ENCODE measurements at regions not wholly inside any gene's neighbourhood (a gene's known extent, or its start where the extent isn't known, plus 50 kb on each side); places are given as distances from the start of the nearest gene placed in this dataset.
"Not testable (repeated sequence)": the region's sequence is repeated elsewhere in the genome, so short reads cannot be mapped to it uniquely, and the experiment has no call there.

- no peak for DNase-seq (ENCODE audit: low read depth in 2 of 3, low spot score in 1 of 3)
Measured at GRCh38 chr12:131249246-131250027, 295.7 kb downstream of the ADGRD1 start.

GRCh38 chr12:131250028-131250950 is 296.6 kb downstream of the ADGRD1 start:
- DNase-seq (ENCODE audit: low read depth in 2 of 3, low spot score in 1 of 3): no peak

GRCh38 chr12:131250951-131251315 is 297.2 kb downstream of the ADGRD1 start:
- DNase-seq (ENCODE audit: low read depth in 2 of 3, low spot score in 1 of 3): no peak

GRCh38 chr12:131251336-131252101 is 297.8 kb downstream of the ADGRD1 start:
- no peak for DNase-seq (ENCODE audit: low read depth in 2 of 3, low spot score in 1 of 3)

- no peak for DNase-seq (ENCODE audit: low read depth in 2 of 3, low spot score in 1 of 3)
Measured at GRCh38 chr12:131253376-131254026, 299.8 kb downstream of the ADGRD1 start.

- DNase-seq (ENCODE audit: low read depth in 2 of 3, low spot score in 1 of 3): no peak
Measured at GRCh38 chr12:131254374-131254773, 300.7 kb downstream of the ADGRD1 start.

GRCh38 chr12:131258398-131258797 is 304.7 kb downstream of the ADGRD1 start:
- DNase-seq (ENCODE audit: low read depth in 2 of 3, low spot score in 1 of 3): no peak

- DNase-seq (ENCODE audit: low read depth in 2 of 3, low spot score in 1 of 3): no peak
Measured at GRCh38 chr12:131260251-131260905, 306.7 kb downstream of the ADGRD1 start.

GRCh38 chr12:131260954-131261353 is 307.2 kb downstream of the ADGRD1 start:
- DNase-seq (ENCODE audit: low read depth in 2 of 3, low spot score in 1 of 3): no peak

- DNase-seq (ENCODE audit: low read depth in 2 of 3, low spot score in 1 of 3): no peak
Measured at GRCh38 chr12:131261906-131262305, 308.2 kb downstream of the ADGRD1 start.

- no peak for DNase-seq (ENCODE audit: low read depth in 2 of 3, low spot score in 1 of 3)
Measured at GRCh38 chr12:131263626-131264025, 309.9 kb downstream of the ADGRD1 start.

GRCh38 chr12:131264635-131265034 is 310.9 kb downstream of the ADGRD1 start:
- no peak for DNase-seq (ENCODE audit: low read depth in 2 of 3, low spot score in 1 of 3)

- DNase-seq (ENCODE audit: low read depth in 2 of 3, low spot score in 1 of 3): no peak
Measured at GRCh38 chr12:131266591-131267467, 313.1 kb downstream of the ADGRD1 start.

- no peak for DNase-seq (ENCODE audit: low read depth in 2 of 3, low spot score in 1 of 3)
Measured at GRCh38 chr12:131267576-131267975, 313.9 kb downstream of the ADGRD1 start.

- not testable (repeated sequence) for DNase-seq (ENCODE audit: low read depth in 2 of 3, low spot score in 1 of 3)
Measured at GRCh38 chr12:131268123-131268522, 314.4 kb downstream of the ADGRD1 start.

GRCh38 chr12:131268571-131268970 is 314.9 kb downstream of the ADGRD1 start:
- not testable (repeated sequence) for DNase-seq (ENCODE audit: low read depth in 2 of 3, low spot score in 1 of 3)

- DNase-seq (ENCODE audit: low read depth in 2 of 3, low spot score in 1 of 3): no peak
Measured at GRCh38 chr12:131269551-131269950, 315.8 kb downstream of the ADGRD1 start.

- DNase-seq (ENCODE audit: low read depth in 2 of 3, low spot score in 1 of 3): not testable (repeated sequence)
Measured at GRCh38 chr12:131269977-131270376, 316.3 kb downstream of the ADGRD1 start.

- DNase-seq (ENCODE audit: low read depth in 2 of 3, low spot score in 1 of 3): no peak
Measured at GRCh38 chr12:131271724-131272123, 318.0 kb downstream of the ADGRD1 start.
